Colonic mucosa (tissue), 4 donors: ENCODE measurements at regions not wholly inside any gene's neighbourhood (a gene's known extent, or its start where the extent isn't known, plus 50 kb on each side); places are given as distances from the start of the nearest gene placed in this dataset.
"Not testable (repeated sequence)": the region's sequence is repeated elsewhere in the genome, so short reads cannot be mapped to it uniquely, and the experiment has no call there.

Source experiments
- DNase-seq: peaks from one replicate; pipeline ENCODE4 v3.0.0-alpha.2; 2020
- H3K27ac ChIP-seq: fragments of 200-600 bp; one replicate; pipeline ENCODE4 v1.8.0; 2021
- H3K27me3 ChIP-seq: fragments of 200-600 bp; one replicate; pipeline ENCODE4 v1.8.0; 2021
- H3K36me3 ChIP-seq: fragments of 200-600 bp; one replicate; pipeline ENCODE4 v1.8.0; 2021
- H3K4me1 ChIP-seq: fragments of 200-600 bp; one replicate; pipeline ENCODE4 v1.8.0; 2021; ENCODE audit warnings: mild to moderate bottlenecking
- H3K4me3 ChIP-seq: fragments of 200-600 bp; one replicate; pipeline ENCODE4 v1.8.0; 2021
- H3K9ac ChIP-seq, 2 donors: one replicate each; pipeline ENCODE4 v1.7.0; 2013; ENCODE audit warnings: control low read depth in 2 of 2, low read depth in 2 of 2, low read length in 2 of 2
- H3K9me3 ChIP-seq: fragments of 200-600 bp; one replicate; pipeline ENCODE4 v1.8.0; 2021
- intact Hi-C: fragments of 100-400 bp; cut with DNase I; formaldehyde crosslinking; loops from one replicate; pipeline ENCODE4 v1.14.1; 2022
- TF ChIP-seq, protein P1 (sequence below): fragments of 200-600 bp; IDR thresholded peaks from one replicate; pipeline ENCODE4 v1.8.0; 2022; ENCODE audit warnings: antibody characterized with exemption, mild to moderate bottlenecking
- donor health status: healthy.
- donor health status: DM: no; HTN: no; CAD: no.
- donor health status: DM: no; HTN: no; CAD: no.

GRCh38 chr5:110002652-110003051, 312.9 kb downstream of the MAN2A1 start:
- H3K27ac ChIP-seq: no peak overlapping the region
- no peak for DNase-seq
- no peaks in the 10 kb centered on the region for H3K27me3 ChIP-seq
- H3K9ac ChIP-seq: no peak overlapping the region
- H3K4me1 ChIP-seq: no peaks in the 10 kb centered on the region
- H3K9me3 ChIP-seq: no peaks in the 10 kb centered on the region
- TF ChIP-seq, protein P1, sequence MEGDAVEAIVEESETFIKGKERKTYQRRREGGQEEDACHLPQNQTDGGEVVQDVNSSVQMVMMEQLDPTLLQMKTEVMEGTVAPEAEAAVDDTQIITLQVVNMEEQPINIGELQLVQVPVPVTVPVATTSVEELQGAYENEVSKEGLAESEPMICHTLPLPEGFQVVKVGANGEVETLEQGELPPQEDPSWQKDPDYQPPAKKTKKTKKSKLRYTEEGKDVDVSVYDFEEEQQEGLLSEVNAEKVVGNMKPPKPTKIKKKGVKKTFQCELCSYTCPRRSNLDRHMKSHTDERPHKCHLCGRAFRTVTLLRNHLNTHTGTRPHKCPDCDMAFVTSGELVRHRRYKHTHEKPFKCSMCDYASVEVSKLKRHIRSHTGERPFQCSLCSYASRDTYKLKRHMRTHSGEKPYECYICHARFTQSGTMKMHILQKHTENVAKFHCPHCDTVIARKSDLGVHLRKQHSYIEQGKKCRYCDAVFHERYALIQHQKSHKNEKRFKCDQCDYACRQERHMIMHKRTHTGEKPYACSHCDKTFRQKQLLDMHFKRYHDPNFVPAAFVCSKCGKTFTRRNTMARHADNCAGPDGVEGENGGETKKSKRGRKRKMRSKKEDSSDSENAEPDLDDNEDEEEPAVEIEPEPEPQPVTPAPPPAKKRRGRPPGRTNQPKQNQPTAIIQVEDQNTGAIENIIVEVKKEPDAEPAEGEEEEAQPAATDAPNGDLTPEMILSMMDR: no peak
- intact Hi-C loops: no loop called here
- no peaks in the 10 kb centered on the region for H3K36me3 ChIP-seq
- H3K4me3 ChIP-seq: no peak overlapping the region

DNA sequence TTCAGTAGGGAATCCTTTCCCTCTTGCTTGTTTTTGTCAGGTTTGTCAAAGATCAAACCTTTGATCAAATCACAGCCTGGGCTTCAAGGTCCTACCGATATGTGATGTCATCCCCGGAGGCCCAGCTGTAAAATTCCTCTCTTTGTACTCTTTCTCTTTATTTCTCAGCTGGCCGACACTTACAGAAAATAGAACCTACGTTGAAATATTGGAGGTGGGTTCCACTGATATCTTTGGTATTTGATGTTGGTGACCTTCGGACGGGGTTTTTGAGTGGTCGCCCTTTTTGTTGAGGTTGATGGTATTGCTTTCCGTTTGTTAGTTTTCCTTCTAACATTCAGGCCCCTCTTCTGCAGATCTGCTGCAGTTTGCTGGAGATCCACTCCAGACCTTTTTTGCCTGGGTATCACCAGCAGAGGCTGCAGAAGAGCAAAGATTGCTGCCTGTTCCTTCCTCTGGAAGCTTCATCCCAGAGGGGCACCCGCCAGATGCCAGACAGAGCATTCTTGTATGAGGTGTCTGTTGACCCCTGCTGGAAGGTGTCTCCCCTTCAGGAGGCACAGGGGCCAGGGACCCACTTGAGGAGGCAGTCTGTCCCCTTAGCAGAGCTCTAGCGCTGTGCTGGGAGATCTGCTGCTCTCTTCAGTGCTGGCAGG, 316.3 kb downstream of the MAN2A1 start:
- H3K4me1 ChIP-seq, intact Hi-C loops, H3K9me3 ChIP-seq, H3K9ac ChIP-seq, H3K36me3 ChIP-seq, H3K27ac ChIP-seq, H3K4me3 ChIP-seq, DNase-seq, H3K27me3 ChIP-seq: not testable (repeated sequence)

DNA sequence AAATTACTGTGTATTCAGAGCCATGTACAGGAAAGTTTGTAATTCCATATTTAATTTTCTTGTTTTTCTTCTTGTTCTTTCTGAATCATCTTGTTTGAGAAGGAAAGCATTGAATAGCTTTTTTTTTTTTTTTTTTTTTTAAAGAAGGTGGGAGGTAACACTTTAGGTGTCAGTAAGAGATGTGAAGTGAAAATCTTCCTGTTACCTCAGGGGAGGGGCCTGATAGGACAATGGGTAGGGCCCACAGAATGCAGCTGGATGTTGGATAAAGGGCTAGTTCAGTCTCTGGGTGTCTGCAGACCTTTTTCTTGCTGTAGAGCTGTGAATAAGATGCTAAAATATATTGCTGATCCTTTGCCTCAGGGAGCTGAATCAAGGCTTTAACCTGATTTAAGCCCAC, 317.4 kb downstream of the MAN2A1 start:
- H3K9ac ChIP-seq: no peak overlapping the region
- H3K27ac ChIP-seq: no peak overlapping the region
- H3K4me3 ChIP-seq: no peak overlapping the region
- TF ChIP-seq, protein P1: no peak
- no peaks in the 10 kb centered on the region for H3K27me3 ChIP-seq
- H3K9me3 ChIP-seq: no peaks in the 10 kb centered on the region
- no peak for DNase-seq
- no peaks in the 10 kb centered on the region for H3K4me1 ChIP-seq
- intact Hi-C loops: no loop called here
- no peaks in the 10 kb centered on the region for H3K36me3 ChIP-seq

DNA sequence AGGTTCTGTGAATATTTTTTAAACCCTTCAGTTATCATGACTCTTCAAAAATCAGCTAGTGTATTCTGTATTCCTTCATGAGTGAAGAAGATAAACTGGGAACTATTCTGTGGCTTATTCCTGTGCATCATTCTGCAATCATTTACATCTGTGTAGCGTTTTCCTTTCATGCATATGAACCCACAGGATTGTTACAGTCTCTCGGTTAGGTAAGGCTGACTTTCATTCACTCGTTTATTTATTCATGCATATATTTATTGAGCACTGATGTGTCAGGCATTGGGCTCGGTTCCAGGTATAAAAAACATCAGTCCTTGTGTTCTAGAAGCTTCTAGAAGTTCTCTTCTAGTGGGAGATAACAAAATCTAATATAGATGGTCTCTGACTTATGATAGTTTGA, 318.4 kb downstream of the MAN2A1 start:
- Histone ChIP-seq H3K4me3 (no peak overlapping the region), H3K27me3 (no peaks in the 10 kb centered on the region), H3K9me3 (no peaks in the 10 kb centered on the region), H3K36me3 (no peaks in the 10 kb centered on the region), H3K27ac (no peak overlapping the region), H3K9ac (no peak overlapping the region), H3K4me1 (no peaks in the 10 kb centered on the region)
- intact Hi-C loops: no loop called here
- TF ChIP-seq, protein P1: no peak
- no peak for DNase-seq

DNA sequence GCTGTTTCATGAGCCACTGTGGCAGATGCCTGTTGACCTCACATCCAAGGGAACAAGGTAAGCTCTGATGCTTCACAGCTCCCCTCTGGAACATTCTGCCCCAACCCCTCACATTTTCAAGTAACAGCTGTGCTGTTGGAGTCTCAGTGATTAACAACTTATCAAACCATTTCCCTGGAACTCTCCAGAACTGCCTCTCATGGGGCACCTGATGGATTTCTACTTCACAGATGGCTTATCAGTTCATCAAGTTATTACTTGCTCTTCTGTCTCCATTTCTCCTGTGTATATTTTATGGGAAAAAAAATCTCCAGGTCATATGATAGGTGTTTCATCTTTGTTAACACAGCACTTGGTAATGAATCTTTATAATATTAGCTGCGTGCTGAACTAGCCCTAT, 322.4 kb downstream of the MAN2A1 start:
- H3K9me3 ChIP-seq: no peaks in the 10 kb centered on the region
- H3K4me3 ChIP-seq: no peak overlapping the region
- no peaks in the 10 kb centered on the region for H3K27me3 ChIP-seq
- intact Hi-C loops: no loop called here
- DNase-seq: no peak
- no peak overlapping the region for H3K27ac ChIP-seq
- H3K36me3 ChIP-seq: no peaks in the 10 kb centered on the region
- no peaks in the 10 kb centered on the region for H3K4me1 ChIP-seq
- H3K9ac ChIP-seq: no peak overlapping the region
- TF ChIP-seq, protein P1: no peak

DNA sequence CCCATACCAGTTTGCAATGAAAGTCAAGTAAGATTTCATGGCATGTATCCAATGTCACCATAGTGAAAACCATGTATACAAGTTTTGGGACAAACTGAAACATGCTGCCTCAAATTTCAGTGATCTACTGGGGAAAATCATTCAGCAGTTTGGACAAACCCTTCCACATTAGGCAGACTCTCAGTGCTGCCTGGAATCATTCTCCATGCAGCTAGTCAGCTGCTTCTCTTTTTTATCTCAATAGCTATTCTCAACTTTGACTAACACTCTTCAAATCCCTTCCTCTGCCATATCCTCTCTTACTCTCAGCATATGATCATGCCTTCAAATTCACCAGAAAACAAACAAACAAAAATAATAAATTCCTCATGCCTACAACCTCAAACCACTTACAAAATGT, 323.3 kb downstream of the MAN2A1 start:
- Histone ChIP-seq H3K27ac (no peak overlapping the region), H3K9me3 (no peaks in the 10 kb centered on the region), H3K36me3 (no peaks in the 10 kb centered on the region), H3K9ac (no peak overlapping the region), H3K4me1 (no peaks in the 10 kb centered on the region), H3K27me3 (no peaks in the 10 kb centered on the region), H3K4me3 (no peak overlapping the region)
- intact Hi-C loops: no loop called here
- TF ChIP-seq, protein P1: no peak
- DNase-seq: no peak
